ENCODE measurements at regions not wholly inside any gene's neighbourhood (a gene's known extent, or its start where the extent isn't known, plus 50 kb on each side); places are given as distances from the start of the nearest gene placed in this dataset.

DNA sequence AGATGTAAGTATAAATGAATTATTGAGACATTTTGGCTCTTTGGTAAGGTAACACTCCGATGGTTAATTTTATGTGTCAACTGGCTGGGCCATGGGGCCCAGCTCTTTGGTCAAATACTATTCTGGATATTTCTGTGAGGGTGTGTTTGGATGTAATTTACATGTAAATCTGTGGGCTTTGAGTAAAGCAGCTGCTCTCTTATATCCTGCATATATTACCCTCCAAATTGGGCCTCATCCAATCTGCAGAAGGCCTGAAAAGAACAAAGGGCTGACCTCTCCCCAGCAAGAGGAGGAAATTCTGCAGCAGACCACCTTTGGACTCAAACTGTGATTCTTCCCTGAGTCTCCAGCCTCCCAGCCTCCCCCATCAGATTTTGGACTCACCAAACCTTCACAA is 464.1 kb downstream of the PLCL1 start:
- no peak for TF ChIP-seq YY1 (IDR thresholded peaks at IDR 0.05; ENCODE audit: low read depth)
- TF ChIP-seq EGR1 (IDR thresholded peaks at IDR 0.05) = no peak
- TF ChIP-seq EP300 (IDR thresholded peaks at IDR 0.05; ENCODE audit: borderline replicate concordance) = no peak
- no peak for TF ChIP-seq ZBTB7A (IDR thresholded peaks at IDR 0.05; ENCODE audit: low read depth)
- TF ChIP-seq, protein P1, sequence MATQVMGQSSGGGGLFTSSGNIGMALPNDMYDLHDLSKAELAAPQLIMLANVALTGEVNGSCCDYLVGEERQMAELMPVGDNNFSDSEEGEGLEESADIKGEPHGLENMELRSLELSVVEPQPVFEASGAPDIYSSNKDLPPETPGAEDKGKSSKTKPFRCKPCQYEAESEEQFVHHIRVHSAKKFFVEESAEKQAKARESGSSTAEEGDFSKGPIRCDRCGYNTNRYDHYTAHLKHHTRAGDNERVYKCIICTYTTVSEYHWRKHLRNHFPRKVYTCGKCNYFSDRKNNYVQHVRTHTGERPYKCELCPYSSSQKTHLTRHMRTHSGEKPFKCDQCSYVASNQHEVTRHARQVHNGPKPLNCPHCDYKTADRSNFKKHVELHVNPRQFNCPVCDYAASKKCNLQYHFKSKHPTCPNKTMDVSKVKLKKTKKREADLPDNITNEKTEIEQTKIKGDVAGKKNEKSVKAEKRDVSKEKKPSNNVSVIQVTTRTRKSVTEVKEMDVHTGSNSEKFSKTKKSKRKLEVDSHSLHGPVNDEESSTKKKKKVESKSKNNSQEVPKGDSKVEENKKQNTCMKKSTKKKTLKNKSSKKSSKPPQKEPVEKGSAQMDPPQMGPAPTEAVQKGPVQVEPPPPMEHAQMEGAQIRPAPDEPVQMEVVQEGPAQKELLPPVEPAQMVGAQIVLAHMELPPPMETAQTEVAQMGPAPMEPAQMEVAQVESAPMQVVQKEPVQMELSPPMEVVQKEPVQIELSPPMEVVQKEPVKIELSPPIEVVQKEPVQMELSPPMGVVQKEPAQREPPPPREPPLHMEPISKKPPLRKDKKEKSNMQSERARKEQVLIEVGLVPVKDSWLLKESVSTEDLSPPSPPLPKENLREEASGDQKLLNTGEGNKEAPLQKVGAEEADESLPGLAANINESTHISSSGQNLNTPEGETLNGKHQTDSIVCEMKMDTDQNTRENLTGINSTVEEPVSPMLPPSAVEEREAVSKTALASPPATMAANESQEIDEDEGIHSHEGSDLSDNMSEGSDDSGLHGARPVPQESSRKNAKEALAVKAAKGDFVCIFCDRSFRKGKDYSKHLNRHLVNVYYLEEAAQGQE (IDR thresholded peaks at IDR 0.05; ENCODE audit: low read depth) = no peak
- TF ChIP-seq, protein P2, sequence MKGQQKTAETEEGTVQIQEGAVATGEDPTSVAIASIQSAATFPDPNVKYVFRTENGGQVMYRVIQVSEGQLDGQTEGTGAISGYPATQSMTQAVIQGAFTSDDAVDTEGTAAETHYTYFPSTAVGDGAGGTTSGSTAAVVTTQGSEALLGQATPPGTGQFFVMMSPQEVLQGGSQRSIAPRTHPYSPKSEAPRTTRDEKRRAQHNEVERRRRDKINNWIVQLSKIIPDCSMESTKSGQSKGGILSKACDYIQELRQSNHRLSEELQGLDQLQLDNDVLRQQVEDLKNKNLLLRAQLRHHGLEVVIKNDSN (IDR thresholded peaks at IDR 0.05) = no peak
- TF ChIP-seq, protein P3, sequence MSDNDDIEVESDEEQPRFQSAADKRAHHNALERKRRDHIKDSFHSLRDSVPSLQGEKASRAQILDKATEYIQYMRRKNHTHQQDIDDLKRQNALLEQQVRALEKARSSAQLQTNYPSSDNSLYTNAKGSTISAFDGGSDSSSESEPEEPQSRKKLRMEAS (IDR thresholded peaks at IDR 0.05) = no peak
- no peak for TF ChIP-seq CEBPB (IDR thresholded peaks at IDR 0.05)

DNA sequence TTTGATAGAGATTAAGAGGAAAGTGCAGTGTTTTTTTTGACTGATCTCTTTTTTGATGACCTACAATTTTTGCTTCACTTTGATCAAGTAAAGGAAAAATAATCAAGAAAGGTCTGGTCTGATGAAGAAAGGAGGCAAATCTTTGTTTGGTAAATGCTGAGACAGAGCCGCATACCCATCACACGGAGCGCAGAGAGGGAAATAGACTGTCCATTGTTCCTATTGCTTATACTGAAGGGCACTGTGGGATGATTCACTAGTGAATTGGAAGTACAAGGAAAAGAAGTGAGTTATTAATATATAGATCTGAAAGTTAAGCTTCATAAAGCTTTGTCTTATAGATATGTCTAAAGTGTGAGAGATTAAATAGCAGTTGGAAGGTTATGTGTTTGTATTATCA is 455.1 kb downstream of the PLCL1 start:
- TF ChIP-seq ZBTB7A (IDR thresholded peaks at IDR 0.05; ENCODE audit: low read depth) = no peak
- TF ChIP-seq TCF12 (IDR thresholded peaks at IDR 0.05; ENCODE audit: low read depth) = no peak
- no peak for TF ChIP-seq CREB1 (IDR thresholded peaks at IDR 0.05; ENCODE audit: low read depth)
- no peak for TF ChIP-seq YY1 (IDR thresholded peaks at IDR 0.05; ENCODE audit: low read depth)
- no peak for TF ChIP-seq NFIC (IDR thresholded peaks at IDR 0.05)
- TF ChIP-seq RAD21 (IDR thresholded peaks at IDR 0.05; ENCODE audit: low read depth) = no peak
- no peak for TF ChIP-seq TEAD4 (IDR thresholded peaks at IDR 0.05)
- TF ChIP-seq, protein P1 (IDR thresholded peaks at IDR 0.05; ENCODE audit: low read depth) = no peak
- TF ChIP-seq, protein P3 (IDR thresholded peaks at IDR 0.05) = no peak
- TF ChIP-seq, protein P2 (IDR thresholded peaks at IDR 0.05) = no peak
- TF ChIP-seq CEBPB (IDR thresholded peaks at IDR 0.05) = no peak
- no peak for TF ChIP-seq EP300 (IDR thresholded peaks at IDR 0.05; ENCODE audit: borderline replicate concordance)
- TF ChIP-seq FOXM1 (IDR thresholded peaks at IDR 0.05; ENCODE audit: borderline replicate concordance, low read depth) = no peak

DNA sequence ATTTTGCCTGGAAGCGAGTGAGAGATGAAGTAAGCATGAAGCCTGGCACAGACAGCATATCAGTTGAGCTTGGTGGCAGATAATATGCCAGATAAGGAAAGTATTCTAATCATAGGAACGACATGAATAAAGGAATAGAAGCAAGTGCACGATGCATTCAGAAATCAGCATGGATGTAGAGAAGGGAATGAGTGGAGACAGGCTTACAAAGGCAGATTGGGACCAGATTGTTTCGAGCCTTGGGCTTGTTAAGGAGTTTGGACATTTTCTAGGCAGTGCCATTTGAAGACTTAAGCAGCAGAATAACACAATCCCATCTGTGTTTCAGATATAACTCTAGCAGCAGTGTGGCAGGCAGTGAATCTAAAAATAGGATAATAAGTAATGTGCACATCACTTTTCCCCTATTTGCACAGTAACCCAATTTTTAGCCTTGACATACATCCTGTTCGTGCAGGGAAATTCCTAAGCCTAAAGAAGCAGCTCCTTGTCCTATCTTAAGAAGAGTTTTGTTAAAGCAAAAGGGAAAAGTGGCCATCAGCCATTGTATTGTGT is 450.2 kb downstream of the PLCL1 start:
- TF ChIP-seq EGR1 (IDR thresholded peaks at IDR 0.05) (no peak), CEBPB (IDR thresholded peaks at IDR 0.05) (no peak), NFIC (IDR thresholded peaks at IDR 0.05) (no peak), RAD21 (IDR thresholded peaks at IDR 0.05; ENCODE audit: low read depth) (no peak), CREB1 (IDR thresholded peaks at IDR 0.05; ENCODE audit: low read depth) (no peak), TCF12 (IDR thresholded peaks at IDR 0.05; ENCODE audit: low read depth) (no peak), ZBTB7A (IDR thresholded peaks at IDR 0.05; ENCODE audit: low read depth) (no peak), TEAD4 (IDR thresholded peaks at IDR 0.05) (no peak), YY1 (IDR thresholded peaks at IDR 0.05; ENCODE audit: low read depth) (no peak)
- TF ChIP-seq, protein P1 (IDR thresholded peaks at IDR 0.05; ENCODE audit: low read depth) = no peak

DNA sequence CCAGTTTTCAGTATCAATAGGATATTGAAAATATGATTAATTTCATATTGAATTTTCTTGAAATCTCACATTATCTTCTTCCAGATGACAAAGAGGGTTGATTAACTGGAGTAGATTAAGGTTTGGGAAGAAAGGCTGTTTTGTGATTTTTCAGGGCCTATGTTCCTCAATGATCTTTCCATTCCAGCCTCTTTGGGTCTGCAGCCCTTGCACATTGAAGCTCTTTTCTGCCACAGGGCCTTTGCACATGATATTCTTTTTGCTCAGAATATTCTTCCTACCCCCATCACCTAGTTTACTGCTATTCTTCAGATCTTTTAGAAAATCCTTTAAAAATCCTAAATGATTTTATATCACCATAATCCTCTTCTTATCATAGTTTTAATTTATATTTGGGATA is 449.6 kb downstream of the PLCL1 start:
- TF ChIP-seq, protein P2 (IDR thresholded peaks at IDR 0.05) = no peak
- TF ChIP-seq CREB1 (IDR thresholded peaks at IDR 0.05; ENCODE audit: low read depth) (no peak), CEBPB (IDR thresholded peaks at IDR 0.05) (no peak), YY1 (IDR thresholded peaks at IDR 0.05; ENCODE audit: low read depth) (no peak), TAF1 (IDR thresholded peaks at IDR 0.05; ENCODE audit: low read depth) (no peak), NFIC (IDR thresholded peaks at IDR 0.05) (no peak), ZBTB7A (IDR thresholded peaks at IDR 0.05; ENCODE audit: low read depth) (no peak), RAD21 (IDR thresholded peaks at IDR 0.05; ENCODE audit: low read depth) (no peak), EGR1 (IDR thresholded peaks at IDR 0.05) (no peak), TEAD4 (IDR thresholded peaks at IDR 0.05) (no peak), FOXM1 (IDR thresholded peaks at IDR 0.05; ENCODE audit: borderline replicate concordance, low read depth) (no peak), EP300 (IDR thresholded peaks at IDR 0.05; ENCODE audit: borderline replicate concordance) (no peak), TCF12 (IDR thresholded peaks at IDR 0.05; ENCODE audit: low read depth) (no peak)
- TF ChIP-seq, protein P1 (IDR thresholded peaks at IDR 0.05; ENCODE audit: low read depth) = no peak
- TF ChIP-seq, protein P3 (IDR thresholded peaks at IDR 0.05) = no peak

Measured in Ishikawa (cell line).